ENCODE measurements at regions not wholly inside any gene's neighbourhood (a gene's known extent, or its start where the extent isn't known, plus 50 kb on each side); places are given as distances from the start of the nearest gene placed in this dataset.

- ATAC-seq: no peak
- Mint-ChIP-seq H3K27me3 (peaks cover 0 to 17% (median 6%) of the 10 kb centered on the region in 5 donors), H3K27ac (no peak overlapping the region), H3K4me3 (peak overlapping the region in 2 of 10 donors; percentile 6 to 35), H3K36me3 (peaks cover 0 to 2% (median 0%) of the 10 kb centered on the region in 3 donors), H3K9me3 (no peaks in the 10 kb centered on the region), H3K4me1 (peaks cover 0 to 3% (median 0%) of the 10 kb centered on the region in 4 donors)
- DNase-seq: no peak
- POLR2A ChIA-PET: no interaction called here
These were observed 65.8 kb upstream of the CFAP20DC start for GRCh38 chr3:59115364-59116232.

- no peak for ATAC-seq
- Mint-ChIP-seq H3K27me3 (peaks cover 0 to 10% (median 2%) of the 10 kb centered on the region in 5 donors), H3K4me3 (no peak overlapping the region), H3K36me3 (no peaks in the 10 kb centered on the region), H3K4me1 (no peaks in the 10 kb centered on the region), H3K27ac (no peak overlapping the region), H3K9me3 (no peaks in the 10 kb centered on the region)
- DNase-seq: no peak
- POLR2A ChIA-PET: no interaction called here
These were observed 58.3 kb upstream of the CFAP20DC start for GRCh38 chr3:59107856-59108815.

- H3K4me3 Mint-ChIP-seq: no peak overlapping the region
- ATAC-seq (no peak), DNase-seq (no peak)
- POLR2A ChIA-PET: no interaction called here
- no peaks in the 10 kb centered on the region for H3K36me3 Mint-ChIP-seq
- no peaks in the 10 kb centered on the region for H3K4me1 Mint-ChIP-seq
- peaks cover 2 to 19% (median 6%) of the 10 kb centered on the region in 5 donors for H3K27me3 Mint-ChIP-seq
- H3K9me3 Mint-ChIP-seq: no peaks in the 10 kb centered on the region
- H3K27ac Mint-ChIP-seq: no peak overlapping the region
These were observed 56.3 kb upstream of the CFAP20DC start for GRCh38 chr3:59106085-59106648.

GRCh38 chr3:59103552-59103951 lies 53.7 kb upstream of the CFAP20DC start:
- Mint-ChIP-seq H3K27me3 (peaks cover 2 to 40% (median 13%) of the 10 kb centered on the region in 5 donors), H3K9me3 (peaks cover 0 to 10% (median under 1%) of the 10 kb centered on the region in 9 donors), H3K36me3 (no peaks in the 10 kb centered on the region), H3K27ac (no peak overlapping the region), H3K4me1 (no peaks in the 10 kb centered on the region), H3K4me3 (no peak overlapping the region)
- DNase-seq: no peak
- no peak for ATAC-seq
- POLR2A ChIA-PET: no interaction called here

GRCh38 chr3:59101231-59101736 lies 51.5 kb upstream of the CFAP20DC start:
- Mint-ChIP-seq H3K4me1 (no peaks in the 10 kb centered on the region), H3K27ac (no peak overlapping the region), H3K4me3 (no peak overlapping the region), H3K27me3 (peaks cover 1 to 57% (median 12%) of the 10 kb centered on the region in 5 donors), H3K9me3 (peaks cover 0 to 29% (median 16%) of the 10 kb centered on the region in 9 donors), H3K36me3 (peaks cover 0 to 9% (median 4%) of the 10 kb centered on the region in 3 donors)
- ATAC-seq: no peak
- DNase-seq: no peak
- POLR2A ChIA-PET: no interaction called here
